GM19324 (cell line): ENCODE measurements at regions not wholly inside any gene's neighbourhood (a gene's known extent, or its start where the extent isn't known, plus 50 kb on each side); places are given as distances from the start of the nearest gene placed in this dataset.

Experiments used
- ATAC-seq: cut with Tn5 transposase; IDR thresholded peaks from one replicate; pipeline ENCODE4 v1.9.1; 2021; ENCODE audit warnings: mild to moderate bottlenecking, moderate library complexity; ENCODE audit not compliant: unreplicated experiment, low FRiP score

DNA sequence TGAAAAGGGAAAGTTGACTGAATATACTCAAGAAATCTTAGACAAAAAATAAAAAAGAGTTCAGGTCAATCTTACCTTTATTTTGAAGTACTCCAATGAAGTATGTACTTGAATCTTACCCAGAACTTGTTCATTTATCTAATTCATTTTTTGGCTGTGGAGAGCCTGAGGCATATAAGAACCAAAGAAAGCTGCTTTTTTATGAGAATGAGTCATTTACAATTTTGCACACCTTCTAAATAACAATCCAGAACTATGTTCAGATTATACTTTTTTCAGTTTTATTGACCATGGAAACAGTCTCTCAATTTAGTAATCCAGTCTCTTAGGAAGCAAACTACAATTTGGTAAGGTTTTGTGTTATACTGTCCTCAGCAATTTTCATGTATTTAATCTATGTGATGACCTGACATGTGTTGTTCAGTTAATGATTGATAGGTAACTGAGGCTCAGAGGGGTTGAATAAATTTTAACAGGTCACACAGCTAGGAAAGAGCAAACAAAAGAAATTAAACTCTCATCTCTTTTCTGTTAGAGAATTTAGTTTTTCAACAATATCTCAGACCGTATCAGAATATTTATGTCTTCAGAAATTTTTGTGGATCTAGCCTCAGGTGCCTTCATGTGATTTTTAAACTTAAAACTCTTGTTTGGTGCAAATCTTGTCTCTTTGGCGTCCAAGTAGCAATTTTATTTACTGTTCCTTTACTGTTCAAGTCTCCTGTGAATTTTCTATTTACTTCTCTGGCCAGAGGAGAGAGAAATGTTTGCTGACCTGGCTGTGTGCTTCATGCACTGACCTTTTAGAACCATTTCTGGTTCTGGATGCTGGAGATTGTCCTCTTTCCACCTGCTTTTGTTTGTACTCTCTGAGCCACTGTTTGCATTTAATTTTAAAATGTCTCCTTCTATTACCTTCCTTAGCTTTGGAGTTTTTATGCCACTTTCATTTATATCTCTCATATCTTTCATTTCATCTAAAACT lies 1453.4 kb downstream of the STIM2 start:
- ATAC-seq, result no peak

DNA sequence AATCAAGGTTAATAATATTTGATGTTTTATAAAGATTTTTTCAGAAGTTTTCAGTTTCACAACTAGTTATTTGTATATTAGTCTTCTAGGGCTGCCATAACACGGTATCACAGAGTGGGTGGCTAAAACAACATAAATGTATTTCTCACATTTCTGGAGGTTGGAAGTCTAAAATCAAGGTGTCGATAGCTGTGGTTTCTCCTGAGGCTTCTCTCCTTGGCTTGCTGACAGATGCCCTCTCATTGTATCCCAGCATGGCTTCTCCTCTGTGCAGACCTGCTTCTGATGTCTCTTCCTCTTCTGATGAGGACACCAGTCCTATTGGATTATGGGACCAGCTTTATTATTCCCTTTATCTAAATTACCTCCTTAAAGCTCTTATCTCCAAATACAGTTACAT lies 1456.6 kb downstream of the STIM2 start:
- no peak for ATAC-seq

- ATAC-seq, result no peak
These were observed 1473.6 kb downstream of the STIM2 start for GRCh38 chr4:28334249-28334648.

GRCh38 chr4:28341784-28342183 lies 1481.1 kb downstream of the STIM2 start:
- ATAC-seq, result no peak

DNA sequence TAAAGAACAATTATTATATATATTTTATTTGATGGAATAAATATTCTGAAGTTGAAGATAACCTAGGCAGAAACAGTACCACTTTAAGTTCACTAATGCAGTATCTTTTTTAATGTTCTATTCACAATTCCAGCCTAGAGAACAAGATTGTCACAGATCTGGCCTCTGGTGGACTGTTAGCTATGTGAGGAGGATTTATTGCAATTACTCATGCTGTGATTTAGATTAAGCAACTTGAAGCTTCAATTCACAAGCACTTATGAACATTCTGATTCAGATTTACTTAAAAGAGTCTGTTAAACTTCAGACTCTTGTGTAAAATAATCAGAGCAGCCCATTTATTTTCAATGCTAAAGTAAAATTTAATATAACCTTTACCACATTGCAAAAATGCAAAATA lies 1489.8 kb downstream of the STIM2 start:
- no peak for ATAC-seq

GRCh38 chr4:28351102-28351501 lies 1490.5 kb downstream of the STIM2 start:
- ATAC-seq, result no peak

DNA sequence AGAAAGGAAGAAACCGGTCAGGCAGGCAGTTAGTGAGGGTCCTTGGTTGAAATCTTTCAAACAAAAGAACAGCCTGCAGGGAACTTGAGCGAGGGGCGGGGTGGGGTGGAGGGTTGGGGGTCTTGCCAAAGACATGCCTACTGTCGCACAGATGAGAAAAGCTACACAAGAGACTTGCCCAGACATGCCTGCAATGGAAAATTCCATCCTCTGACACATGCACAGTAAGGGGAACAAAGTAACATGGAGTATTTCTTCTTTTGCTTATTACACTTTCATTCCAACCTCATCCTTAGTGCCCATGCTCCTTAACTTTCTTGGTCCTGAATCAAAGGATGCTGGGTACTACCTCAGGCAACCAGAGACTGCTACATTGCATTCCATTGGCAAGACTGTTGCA lies 1491.2 kb downstream of the STIM2 start:
- no peak for ATAC-seq

GRCh38 chr4:28354880-28355656 lies 1494.4 kb downstream of the STIM2 start:
- ATAC-seq, result no peak

DNA sequence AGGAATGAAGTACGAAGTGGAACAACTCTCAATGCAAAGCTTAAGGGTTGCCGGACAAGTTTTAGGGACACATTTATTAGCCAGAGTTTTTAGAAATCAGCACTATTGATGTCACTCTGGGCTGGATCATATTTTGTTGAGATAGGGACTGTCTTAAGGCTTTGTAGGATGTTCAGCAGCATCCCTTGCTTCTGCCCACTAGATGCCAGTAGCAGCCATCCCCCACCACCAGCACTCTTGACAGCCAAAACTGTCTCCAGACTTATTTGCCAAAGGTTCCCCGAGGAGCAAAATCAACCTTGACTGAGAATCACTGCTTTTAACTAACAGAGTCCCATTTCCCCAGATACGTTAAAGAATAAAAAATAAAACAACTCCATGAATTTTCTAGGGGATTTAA lies 1497.3 kb downstream of the STIM2 start:
- no peak for ATAC-seq

- ATAC-seq, result no peak
These were observed 1498.0 kb downstream of the STIM2 start for GRCh38 chr4:28358606-28359005.

GRCh38 chr4:28360681-28361080 lies 1500.0 kb downstream of the STIM2 start:
- no peak for ATAC-seq

GRCh38 chr4:28362169-28362568 lies 1501.5 kb downstream of the STIM2 start:
- no peak for ATAC-seq

GRCh38 chr4:28369499-28369898 lies 1508.9 kb downstream of the STIM2 start:
- ATAC-seq, result no peak

DNA sequence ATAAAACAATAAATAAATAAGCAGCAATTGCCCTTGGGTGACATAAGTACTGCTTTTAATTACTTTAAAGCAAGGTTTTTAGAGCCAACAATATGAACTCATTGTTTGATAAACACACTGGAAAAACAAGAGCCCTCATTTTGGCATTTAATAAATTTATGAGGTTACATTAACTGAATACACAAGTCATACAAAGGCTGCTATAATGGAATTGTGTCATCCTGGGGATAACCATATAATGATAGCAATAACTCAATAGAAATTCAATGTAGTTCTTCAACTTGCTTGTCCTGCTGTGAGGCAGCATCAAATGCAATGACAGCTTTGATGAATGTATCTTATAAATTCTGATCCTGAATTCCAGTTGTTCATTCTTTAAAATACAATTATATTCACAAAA lies 1512.5 kb downstream of the STIM2 start:
- no peak for ATAC-seq

- no peak for ATAC-seq
These were observed 1513.0 kb downstream of the STIM2 start for GRCh38 chr4:28373601-28374000.

GRCh38 chr4:28378109-28378830 lies 1517.6 kb downstream of the STIM2 start:
- ATAC-seq, result no peak

DNA sequence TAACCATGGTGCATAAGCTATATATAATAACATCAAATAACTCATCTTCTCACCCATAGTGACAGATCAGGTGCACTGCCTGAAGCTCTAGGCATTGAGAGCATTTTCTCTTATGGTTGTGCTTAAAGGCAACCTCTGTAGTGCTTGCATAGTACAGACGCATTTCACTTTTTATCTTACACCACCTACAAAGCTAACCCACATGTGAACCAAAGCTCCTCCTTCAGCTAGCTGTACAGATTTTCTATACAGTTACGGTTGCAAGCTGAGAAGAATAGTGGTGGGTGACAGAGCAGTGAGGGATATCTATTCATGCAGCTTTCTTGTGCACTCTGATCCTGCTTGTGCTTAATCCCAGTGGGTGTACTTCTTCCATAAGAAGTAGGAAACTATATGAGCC lies 1525.2 kb downstream of the STIM2 start:
- no peak for ATAC-seq

DNA sequence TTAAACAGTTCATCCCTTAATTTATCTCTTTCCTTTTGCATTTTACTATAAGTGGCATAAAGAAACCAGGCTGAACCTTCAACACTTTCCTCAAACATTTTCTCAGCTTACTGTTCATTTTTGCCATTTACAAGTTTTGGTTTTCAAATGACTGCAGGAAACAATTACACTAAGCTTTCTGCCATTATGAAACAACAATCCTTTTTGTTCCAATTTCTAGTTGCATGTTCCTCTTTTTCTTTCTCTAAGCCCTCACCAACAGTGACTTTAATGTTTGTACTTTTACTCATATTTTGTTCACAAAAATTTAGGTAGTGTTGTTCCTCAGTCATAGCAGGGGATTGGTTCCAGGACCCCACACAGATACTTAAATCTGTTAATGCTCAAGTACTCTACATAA lies 1526.1 kb downstream of the STIM2 start:
- no peak for ATAC-seq

- no peak for ATAC-seq
These were observed 1527.8 kb downstream of the STIM2 start for GRCh38 chr4:28388471-28388870.

GRCh38 chr4:28391877-28392276 lies 1531.2 kb downstream of the STIM2 start:
- no peak for ATAC-seq

DNA sequence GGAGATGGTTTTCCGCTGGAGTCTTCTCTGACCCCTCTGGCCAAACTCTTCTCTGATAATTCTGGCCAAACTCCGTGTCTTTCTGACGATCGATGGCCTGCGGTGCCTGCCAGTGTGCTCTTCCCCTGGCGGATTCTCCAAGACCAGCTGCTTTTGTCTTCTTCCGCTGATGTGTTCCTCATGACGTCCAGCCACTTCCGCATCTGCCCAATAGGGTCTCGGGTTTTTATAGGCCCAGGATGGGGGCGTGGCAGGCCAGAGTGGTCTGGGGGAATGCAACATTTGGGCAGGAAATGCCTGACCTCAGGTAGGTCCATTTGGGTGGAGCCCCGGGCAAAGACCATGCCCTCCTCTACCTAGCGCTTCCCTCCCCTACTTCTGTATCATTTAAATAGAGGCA lies 1542.1 kb downstream of the STIM2 start:
- ATAC-seq, result no peak
